ENCODE measurements at regions not wholly inside any gene's neighbourhood (a gene's known extent, or its start where the extent isn't known, plus 50 kb on each side); places are given as distances from the start of the nearest gene placed in this dataset.

DNA sequence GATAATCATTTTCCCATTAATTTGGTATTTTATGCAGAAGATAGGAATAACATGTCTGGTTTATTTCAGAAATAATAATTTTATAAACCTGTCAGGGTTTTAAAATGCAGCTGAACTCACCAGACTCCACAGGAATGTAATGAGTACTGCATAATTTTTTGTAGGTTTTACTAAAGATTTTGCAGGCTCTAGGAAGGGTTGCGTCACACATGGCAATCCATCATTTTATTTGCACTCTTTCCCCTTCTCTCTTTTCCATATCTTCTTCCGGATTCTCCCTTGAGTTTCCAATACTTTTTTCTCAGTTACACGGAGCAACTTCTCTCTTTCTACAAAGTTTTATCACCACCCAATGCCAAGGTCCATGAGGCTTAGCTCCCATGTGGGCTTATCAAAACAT lies 234.7 kb downstream of the NFKBIZ start:
- no peak for TF ChIP-seq GATA2 (CRISPR knock-in tag; IDR thresholded peaks at IDR 0.05)
- TF ChIP-seq, protein P1, sequence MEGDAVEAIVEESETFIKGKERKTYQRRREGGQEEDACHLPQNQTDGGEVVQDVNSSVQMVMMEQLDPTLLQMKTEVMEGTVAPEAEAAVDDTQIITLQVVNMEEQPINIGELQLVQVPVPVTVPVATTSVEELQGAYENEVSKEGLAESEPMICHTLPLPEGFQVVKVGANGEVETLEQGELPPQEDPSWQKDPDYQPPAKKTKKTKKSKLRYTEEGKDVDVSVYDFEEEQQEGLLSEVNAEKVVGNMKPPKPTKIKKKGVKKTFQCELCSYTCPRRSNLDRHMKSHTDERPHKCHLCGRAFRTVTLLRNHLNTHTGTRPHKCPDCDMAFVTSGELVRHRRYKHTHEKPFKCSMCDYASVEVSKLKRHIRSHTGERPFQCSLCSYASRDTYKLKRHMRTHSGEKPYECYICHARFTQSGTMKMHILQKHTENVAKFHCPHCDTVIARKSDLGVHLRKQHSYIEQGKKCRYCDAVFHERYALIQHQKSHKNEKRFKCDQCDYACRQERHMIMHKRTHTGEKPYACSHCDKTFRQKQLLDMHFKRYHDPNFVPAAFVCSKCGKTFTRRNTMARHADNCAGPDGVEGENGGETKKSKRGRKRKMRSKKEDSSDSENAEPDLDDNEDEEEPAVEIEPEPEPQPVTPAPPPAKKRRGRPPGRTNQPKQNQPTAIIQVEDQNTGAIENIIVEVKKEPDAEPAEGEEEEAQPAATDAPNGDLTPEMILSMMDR (IDR thresholded peaks at IDR 0.05) = no peak
- TF ChIP-seq EP300 (IDR thresholded peaks at IDR 0.05; ENCODE audit: borderline replicate concordance in 1 of 2, low read depth in 1 of 2, low read length in 1 of 2) = peak; percentile 36 to 74; a peak in 3 of 4 replicates
- no peak for TF ChIP-seq SIN3A (IDR thresholded peaks at IDR 0.05; ENCODE audit: borderline replicate concordance, low read depth, low read length)
- TF ChIP-seq, protein P2, sequence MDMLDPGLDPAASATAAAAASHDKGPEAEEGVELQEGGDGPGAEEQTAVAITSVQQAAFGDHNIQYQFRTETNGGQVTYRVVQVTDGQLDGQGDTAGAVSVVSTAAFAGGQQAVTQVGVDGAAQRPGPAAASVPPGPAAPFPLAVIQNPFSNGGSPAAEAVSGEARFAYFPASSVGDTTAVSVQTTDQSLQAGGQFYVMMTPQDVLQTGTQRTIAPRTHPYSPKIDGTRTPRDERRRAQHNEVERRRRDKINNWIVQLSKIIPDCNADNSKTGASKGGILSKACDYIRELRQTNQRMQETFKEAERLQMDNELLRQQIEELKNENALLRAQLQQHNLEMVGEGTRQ (IDR thresholded peaks at IDR 0.05; ENCODE audit: borderline replicate concordance, low read depth, low read length) = no peak
- no peak for TF ChIP-seq GABPA (IDR thresholded peaks at IDR 0.05; ENCODE audit: low read depth)
- TF ChIP-seq TAF1 (IDR thresholded peaks at IDR 0.05; ENCODE audit: borderline replicate concordance, low read depth, low read length) = no peak
- TF ChIP-seq CHD2 (IDR thresholded peaks at IDR 0.05; ENCODE audit: low read length, partially characterized antibody) = no peak
- no peak for TF ChIP-seq MXI1 (IDR thresholded peaks at IDR 0.05; ENCODE audit: low read depth, low read length)
- TF ChIP-seq, protein P3, sequence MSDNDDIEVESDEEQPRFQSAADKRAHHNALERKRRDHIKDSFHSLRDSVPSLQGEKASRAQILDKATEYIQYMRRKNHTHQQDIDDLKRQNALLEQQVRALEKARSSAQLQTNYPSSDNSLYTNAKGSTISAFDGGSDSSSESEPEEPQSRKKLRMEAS (IDR thresholded peaks at IDR 0.05; ENCODE audit: low read depth) = no peak
- no peak for TF ChIP-seq RFX5 (IDR thresholded peaks at IDR 0.05; ENCODE audit: low read length)
- TF ChIP-seq POLR2AphosphoS5 (IDR thresholded peaks at IDR 0.05; ENCODE audit: low read depth, low read length) = peak; percentile 33; the same call in 1 of the 2 replicates
- TF ChIP-seq JUND (IDR thresholded peaks at IDR 0.05) = peak; percentile 34; the same call in 1 of the 2 replicates
- TF ChIP-seq NFIC (IDR thresholded peaks at IDR 0.05; ENCODE audit: borderline replicate concordance) = peak; percentile 23; the same call in 1 of the 2 replicates
